K562 (cell line): ENCODE measurements at regions not wholly inside any gene's neighbourhood (a gene's known extent, or its start where the extent isn't known, plus 50 kb on each side); places are given as distances from the start of the nearest gene placed in this dataset.

Experiments used
- CBX3 ChIP-seq, 2 experiments: IDR thresholded peaks; 1 replicate in 1 of 2; 2 replicates in 1 of 2; pipeline ENCODE4 v1.6.1; 2012; ENCODE audit warnings: inconsistent platforms in 2 of 2, low read length in 2 of 2, borderline replicate concordance in 1 of 2, control low read depth in 1 of 2
- JUND ChIP-seq, 2 experiments: IDR thresholded peaks; 2 replicates in 1 of 2; 3 replicates in 1 of 2; pipeline ENCODE4 v1.6.1; 2011; ENCODE audit warnings: borderline replicate concordance in 2 of 2, low read depth in 2 of 2, low read length in 2 of 2, improper control_type of control experiment in 1 of 2, missing biosample characterization in 1 of 2, missing genetic modification characterization in 1 of 2, missing genetic modification reagents in 1 of 2
- MAZ ChIP-seq, 2 experiments: fragments of 450-650 bp in 1 of 2; sonication (generic) in 1 of 2; formaldehyde crosslinking; IDR thresholded peaks in 1 of 2; conservative IDR thresholded peaks in 1 of 2; 2 replicates each; pipeline versions ENCODE4 v1.4.0 to v1.5.0; 2020; ENCODE audit warnings: mild to moderate bottlenecking in 1 of 2, missing genetic modification reagents in 1 of 2
- PCBP1 ChIP-seq: fragments of 200-400 bp; formaldehyde crosslinking; IDR thresholded peaks from 2 replicates; pipeline ENCODE4 v1.6.1; 2018; ENCODE audit warnings: mild to moderate bottlenecking, low read depth, low read length; ENCODE audit not compliant: poor library complexity, severe bottlenecking
- POLR2A ChIP-seq: fragments of 450-650 bp; conservative IDR thresholded peaks from 2 replicates; pipeline ENCODE4 v1.6.1; 2016
- POLR2AphosphoS2 ChIP-seq: IDR thresholded peaks from 2 replicates; pipeline ENCODE4 v1.6.1; 2012; ENCODE audit warnings: low read length, improper control_type of control experiment
- ZFP36 ChIP-seq: fragments of 150-350 bp; IDR thresholded peaks from 2 replicates; pipeline ENCODE4 v1.6.1; 2018; ENCODE audit warnings: low read length, low read depth; ENCODE audit not compliant: partially characterized antibody
- ZKSCAN8 ChIP-seq: fragments of 200-800 bp; sonication (Bioruptor generic); IDR thresholded peaks from 2 replicates; pipeline ENCODE4 v1.6.1; 2016; ENCODE audit warnings: missing genetic modification characterization, missing compliant biosample characterization
- ZNF699 ChIP-seq: fragments of 250-450 bp; sonication (Bioruptor Pico); IDR thresholded peaks from 2 replicates; pipeline ENCODE4 v1.8.0; 2021; ENCODE audit warnings: mild to moderate bottlenecking, moderate library complexity; ENCODE audit not compliant: insufficient replicate concordance
- ZNF75A ChIP-seq: fragments of 450-650 bp; formaldehyde crosslinking; IDR thresholded peaks from 2 replicates; pipeline ENCODE4 v1.4.0; 2020; ENCODE audit warnings: mild to moderate bottlenecking
- TF ChIP-seq, protein P1 (sequence below), 3 experiments: IDR thresholded peaks in 2 of 3; conservative IDR thresholded peaks in 1 of 3; 2 replicates each; pipeline ENCODE4 v1.5.1; 2011 to 2012; ENCODE audit warnings: low read length in 3 of 3, mild to moderate bottlenecking in 3 of 3, control low read depth in 2 of 3, improper control_type of control experiment in 1 of 3, inconsistent platforms in 1 of 3, low read depth in 1 of 3, mixed read lengths in 1 of 3, moderate library complexity in 1 of 3; ENCODE audit not compliant: insufficient read depth in 2 of 3

DNA sequence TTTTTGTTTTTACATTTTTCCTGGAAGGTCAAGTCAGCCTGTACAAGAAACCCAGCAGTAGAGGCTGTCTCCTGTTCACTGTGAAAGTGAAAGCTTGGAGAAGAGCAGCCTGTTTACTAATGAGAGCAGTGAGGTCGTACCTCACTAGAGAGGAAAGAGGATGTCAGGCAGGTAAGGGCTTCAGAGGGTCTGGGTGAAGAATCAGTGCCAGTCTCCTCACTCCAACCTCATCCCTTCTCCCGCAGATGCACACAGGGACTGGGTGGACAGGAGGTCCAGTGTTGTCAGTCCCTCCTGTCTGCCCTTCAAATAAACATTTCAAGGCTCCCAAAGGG is 462.5 kb downstream of the KLF5 start:
- TF ChIP-seq, protein P1, sequence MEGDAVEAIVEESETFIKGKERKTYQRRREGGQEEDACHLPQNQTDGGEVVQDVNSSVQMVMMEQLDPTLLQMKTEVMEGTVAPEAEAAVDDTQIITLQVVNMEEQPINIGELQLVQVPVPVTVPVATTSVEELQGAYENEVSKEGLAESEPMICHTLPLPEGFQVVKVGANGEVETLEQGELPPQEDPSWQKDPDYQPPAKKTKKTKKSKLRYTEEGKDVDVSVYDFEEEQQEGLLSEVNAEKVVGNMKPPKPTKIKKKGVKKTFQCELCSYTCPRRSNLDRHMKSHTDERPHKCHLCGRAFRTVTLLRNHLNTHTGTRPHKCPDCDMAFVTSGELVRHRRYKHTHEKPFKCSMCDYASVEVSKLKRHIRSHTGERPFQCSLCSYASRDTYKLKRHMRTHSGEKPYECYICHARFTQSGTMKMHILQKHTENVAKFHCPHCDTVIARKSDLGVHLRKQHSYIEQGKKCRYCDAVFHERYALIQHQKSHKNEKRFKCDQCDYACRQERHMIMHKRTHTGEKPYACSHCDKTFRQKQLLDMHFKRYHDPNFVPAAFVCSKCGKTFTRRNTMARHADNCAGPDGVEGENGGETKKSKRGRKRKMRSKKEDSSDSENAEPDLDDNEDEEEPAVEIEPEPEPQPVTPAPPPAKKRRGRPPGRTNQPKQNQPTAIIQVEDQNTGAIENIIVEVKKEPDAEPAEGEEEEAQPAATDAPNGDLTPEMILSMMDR (IDR thresholded peaks at IDR 0.05 in 2 of 3, conservative IDR thresholded peaks at IDR 0.05 in 1 of 3; ENCODE audit: insufficient read depth in 2 of 3, low read depth in 1 of 3, low read length in 3 of 3): no peak
- TF ChIP-seq ZNF699 (CRISPR knock-in tag) (no peak), CBX3 (IDR thresholded peaks at IDR 0.05; ENCODE audit: borderline replicate concordance in 1 of 2, low read length in 2 of 2) (no peak), ZNF75A (CRISPR knock-in tag) (no peak), POLR2A (no peak), ZFP36 (no peak), ZKSCAN8 (CRISPR knock-in tag) (no peak), JUND (IDR thresholded peaks at IDR 0.05; ENCODE audit: borderline replicate concordance, low read depth, low read length) (no peak), JUND (tag; IDR thresholded peaks at IDR 0.05; ENCODE audit: borderline replicate concordance, low read depth, low read length) (no peak), MAZ (CRISPR knock-in tag; conservative IDR thresholded peaks at IDR 0.05 in 1 of 2, IDR thresholded peaks at IDR 0.05 in 1 of 2) (no peak), POLR2AphosphoS2 (no peak), PCBP1 (no peak)
